ENCODE measurements at regions not wholly inside any gene's neighbourhood (a gene's known extent, or its start where the extent isn't known, plus 50 kb on each side); places are given as distances from the start of the nearest gene placed in this dataset.

DNA sequence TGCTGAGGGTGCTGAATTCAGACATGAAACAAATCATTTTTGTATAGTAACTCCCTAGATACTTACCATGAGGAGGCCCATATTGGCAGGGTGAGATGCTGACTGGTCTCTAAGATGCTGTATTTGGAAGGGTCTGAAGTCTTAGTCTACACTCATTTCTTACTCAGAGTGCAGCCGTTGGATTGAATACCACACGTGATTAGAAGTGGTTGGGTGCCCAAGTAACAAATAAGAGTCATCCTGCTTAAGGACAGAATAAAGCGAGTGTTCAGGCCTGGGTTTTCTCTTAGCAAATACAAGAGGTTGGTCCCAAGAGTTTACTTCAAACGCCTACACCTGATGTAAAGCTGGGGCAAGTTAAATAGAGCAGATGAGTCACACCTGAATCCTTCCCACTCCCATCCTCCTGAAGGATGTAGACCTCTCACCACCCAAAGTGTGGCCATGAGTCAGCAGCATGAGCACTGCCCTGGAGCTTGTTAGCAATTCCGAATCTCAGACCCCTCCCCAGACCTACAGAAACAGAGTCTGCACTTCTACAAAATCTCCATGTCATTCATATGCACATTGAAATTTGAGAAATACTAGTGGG lies 284.6 kb upstream of the CDH5 start:
- peak overlapping the region; percentile 49 for H3K4me2 ChIP-seq (ENCODE audit: low read length)
- RAD21 ChIA-PET (ENCODE audit: low non-redundant PET in 1 of 2, low total read pairs in 2 of 2, uncharacterized antibody in 2 of 2, unreplicated experiment in 2 of 2), result no interaction called here
- BruUV-seq (replicated peaks), result no TSS peak
- peaks cover 4 to 10% of the 10 kb centered on the region in 2 experiments; a peak in 3 of 4 replicates for H3K4me1 ChIP-seq (ENCODE audit: control insufficient read depth in 1 of 2, insufficient read depth in 2 of 2, low read length in 2 of 2)
- intact Hi-C loops (cut with micrococcal nuclease), result no loop called here
- no peaks in the 10 kb centered on the region for H3K79me2 ChIP-seq (ENCODE audit: insufficient read depth, low read length)
- TF ChIP-seq CBX3 (IDR thresholded peaks at IDR 0.05; ENCODE audit: low read depth) (0 out of 2 replicates have a peak, but pooled peaks have one; percentile 8), SIN3A (IDR thresholded peaks at IDR 0.05; ENCODE audit: low read depth) (no peak), FOSL1 (IDR thresholded peaks at IDR 0.05; ENCODE audit: low read depth) (peak; percentile 50), SP1 (IDR thresholded peaks at IDR 0.05; ENCODE audit: low read depth) (0 out of 2 replicates have a peak, but pooled peaks have one; percentile 32), POLR2A (IDR thresholded peaks at IDR 0.05; ENCODE audit: borderline replicate concordance, extremely low read depth, insufficient read depth, insufficient read length) (no peak), POLR2AphosphoS5 (IDR thresholded peaks at IDR 0.05; ENCODE audit: low read depth, low read length) (no peak), MAX (IDR thresholded peaks at IDR 0.05) (no peak), CEBPB (IDR thresholded peaks at IDR 0.05; ENCODE audit: low read depth) (peak; percentile 66), JUND (IDR thresholded peaks at IDR 0.05) (peak; percentile 50), EZH2phosphoT487 (IDR thresholded peaks at IDR 0.05; ENCODE audit: borderline replicate concordance) (no peak)
- no peak overlapping the region for H3K9ac ChIP-seq (ENCODE audit: low read length)
- CTCF ChIA-PET, result no interaction called here
- no peaks in the 10 kb centered on the region for H3K36me3 ChIP-seq (ENCODE audit: control insufficient read depth in 1 of 2, insufficient read depth in 2 of 2, low read length in 2 of 2)
- H3K27me3 ChIP-seq (ENCODE audit: insufficient read depth, low read length), result peaks cover 16% of the 10 kb centered on the region
- DNase-seq (ENCODE audit: low read depth, low spot score) (peak; percentile 61), ATAC-seq (peak; percentile 77)
- no peak overlapping the region for H3K27ac ChIP-seq (ENCODE audit: low read depth, low read length)
- no peak overlapping the region for H3K4me3 ChIP-seq (replicated peaks in 1 of 2; ENCODE audit: low read depth in 1 of 2, low read length in 2 of 2)
- no peaks in the 10 kb centered on the region for H3K9me2 ChIP-seq (ENCODE audit: insufficient read depth)
- H2AFZ ChIP-seq (ENCODE audit: low read depth, low read length, poor library complexity, severe bottlenecking), result no peak overlapping the region
- H4K20me1 ChIP-seq (ENCODE audit: insufficient read depth), result no peaks in the 10 kb centered on the region
- POLR2A ChIA-PET, result no interaction called here
- no peaks in the 10 kb centered on the region for H3K9me3 ChIP-seq (ENCODE audit: control insufficient read depth in 1 of 2, insufficient read depth in 1 of 2, low read depth in 1 of 2, low read length in 2 of 2)

- RAD21 ChIA-PET (ENCODE audit: low non-redundant PET in 1 of 2, low total read pairs in 2 of 2, uncharacterized antibody in 2 of 2, unreplicated experiment in 2 of 2), result no interaction called here
- H3K36me3 ChIP-seq (ENCODE audit: control insufficient read depth in 1 of 2, insufficient read depth in 2 of 2, low read length in 2 of 2), result no peaks in the 10 kb centered on the region
- H3K9me2 ChIP-seq (ENCODE audit: insufficient read depth), result no peaks in the 10 kb centered on the region
- H3K27me3 ChIP-seq (ENCODE audit: insufficient read depth, low read length), result peaks cover 25% of the 10 kb centered on the region
- H3K79me2 ChIP-seq (ENCODE audit: insufficient read depth, low read length), result no peaks in the 10 kb centered on the region
- no peak for DNase-seq (ENCODE audit: low read depth, low spot score)
- POLR2A ChIA-PET, result no interaction called here
- no peak overlapping the region for H3K4me3 ChIP-seq (replicated peaks in 1 of 2; ENCODE audit: low read depth in 1 of 2, low read length in 2 of 2)
- TF ChIP-seq MAX (IDR thresholded peaks at IDR 0.05) (no peak), EGR1 (IDR thresholded peaks at IDR 0.05; ENCODE audit: low read depth) (no peak), FOSL1 (IDR thresholded peaks at IDR 0.05; ENCODE audit: low read depth) (no peak), RAD21 (IDR thresholded peaks at IDR 0.05; ENCODE audit: low read depth) (no peak), ZFX (IDR thresholded peaks at IDR 0.05) (no peak), CEBPB (IDR thresholded peaks at IDR 0.05; ENCODE audit: low read depth) (no peak), ZNF274 (IDR thresholded peaks at IDR 0.05; ENCODE audit: low read depth, low read length) (no peak), TCF7L2 (IDR thresholded peaks at IDR 0.05; ENCODE audit: borderline replicate concordance, extremely low read depth, insufficient read depth, insufficient read length) (no peak), SIN3A (IDR thresholded peaks at IDR 0.05; ENCODE audit: low read depth) (no peak), CBX3 (IDR thresholded peaks at IDR 0.05; ENCODE audit: low read depth) (no peak), EZH2phosphoT487 (IDR thresholded peaks at IDR 0.05; ENCODE audit: borderline replicate concordance) (no peak), SRF (IDR thresholded peaks at IDR 0.05; ENCODE audit: low read depth) (no peak)
- H2AFZ ChIP-seq (ENCODE audit: low read depth, low read length, poor library complexity, severe bottlenecking), result no peak overlapping the region
- CTCF ChIA-PET, result no interaction called here
- intact Hi-C loops (cut with micrococcal nuclease), result no loop called here
- ATAC-seq, result no peak
- no TSS peak for BruUV-seq (replicated peaks)
- H3K9ac ChIP-seq (ENCODE audit: low read length), result no peak overlapping the region
- no peak overlapping the region for H3K4me2 ChIP-seq (ENCODE audit: low read length)
- H3K9me3 ChIP-seq (ENCODE audit: control insufficient read depth in 1 of 2, insufficient read depth in 1 of 2, low read depth in 1 of 2, low read length in 2 of 2), result no peaks in the 10 kb centered on the region
- no peak overlapping the region for H3K27ac ChIP-seq (ENCODE audit: low read depth, low read length)
- H4K20me1 ChIP-seq (ENCODE audit: insufficient read depth), result no peaks in the 10 kb centered on the region
- peaks cover 4 to 10% of the 10 kb centered on the region in 2 experiments; a peak in 3 of 4 replicates for H3K4me1 ChIP-seq (ENCODE audit: control insufficient read depth in 1 of 2, insufficient read depth in 2 of 2, low read length in 2 of 2)
These were observed 286.7 kb upstream of the CDH5 start for GRCh38 chr16:66079671-66080334.
